ENCODE measurements at regions not wholly inside any gene's neighbourhood (a gene's known extent, or its start where the extent isn't known, plus 50 kb on each side); places are given as distances from the start of the nearest gene placed in this dataset.
"Not testable (repeated sequence)": the region's sequence is repeated elsewhere in the genome, so short reads cannot be mapped to it uniquely, and the experiment has no call there.

- intact Hi-C loops (cut with micrococcal nuclease) = loop anchor here (10.0 kb wide), 1 partner anchor 295 kb away; no protein-coding TSS in a partner anchor
- DNase-seq; H3K4me2 ChIP-seq (ENCODE audit: low read depth, low read length); H3K36me3 ChIP-seq (ENCODE audit: control insufficient read depth, insufficient read depth, low read length); dilution Hi-C loops (cut with HindIII; ENCODE audit: low sequenced_read_pairs, unreplicated experiment); H2AK5ac ChIP-seq (ENCODE audit: low read depth, low read length); H3K56ac ChIP-seq (ENCODE audit: extremely low read depth, insufficient read depth, low read length); H4K91ac ChIP-seq (ENCODE audit: insufficient read depth, low read depth, low read length); H2BK20ac ChIP-seq (ENCODE audit: low read depth, low read length); H3K9me1 ChIP-seq (ENCODE audit: insufficient read depth, low read length); H3K9me3 ChIP-seq (ENCODE audit: control insufficient read depth, insufficient read depth, low read length); H3K27me3 ChIP-seq (ENCODE audit: control insufficient read depth, insufficient read depth, low read length); BruUV-seq (replicated peaks); POLR2A ChIA-PET (ENCODE audit: unreplicated experiment); in situ Hi-C loops (cut with MboI; ENCODE audit: low sequenced_read_pairs); H2BK5ac ChIP-seq (ENCODE audit: low read depth, low read length, poor library complexity, severe bottlenecking); ATAC-seq (ENCODE audit: low read depth); H3K4ac ChIP-seq (ENCODE audit: low read depth, low read length); H3K14ac ChIP-seq (replicated peaks; ENCODE audit: low read depth, low read length); H3K79me1 ChIP-seq (ENCODE audit: low read depth in 1 of 2, low read length in 2 of 2); CTCF ChIA-PET; H2AFZ ChIP-seq (replicated peaks; ENCODE audit: low read length, poor library complexity); H3K18ac ChIP-seq (ENCODE audit: low read depth, low read length); H3K23ac ChIP-seq (ENCODE audit: low read depth, low read length); H3K4me3 ChIP-seq (ENCODE audit: insufficient read depth, low read depth, low read length); H2BK15ac ChIP-seq (ENCODE audit: low read depth, low read length); H3K9ac ChIP-seq (ENCODE audit: low read depth, low read length); H3K27ac ChIP-seq (ENCODE audit: insufficient read depth, low read length); H2BK120ac ChIP-seq (ENCODE audit: low read depth, low read length); H4K20me1 ChIP-seq (ENCODE audit: insufficient read depth, low read length); H4K5ac ChIP-seq (ENCODE audit: low read depth, low read length); H2AK9ac ChIP-seq (replicated peaks; ENCODE audit: low read depth, low read length, poor library complexity); H4K8ac ChIP-seq (ENCODE audit: low read depth in 2 of 2, low read length in 2 of 2); H3K4me1 ChIP-seq (ENCODE audit: control insufficient read depth, insufficient read depth, low read length): not testable (repeated sequence)
- WGBS, 2 experiments (ENCODE audit: extremely low coverage in 2 of 2, insufficient read length in 1 of 2) = no CpG with 5 or more reads among the region's 13 CpGs
Measured at GRCh38 chr12:83929792-83930191, 982.8 kb downstream of the SLC6A15 start.

Measured in IMR-90 (cell line).